ENCODE measurements at regions not wholly inside any gene's neighbourhood (a gene's known extent, or its start where the extent isn't known, plus 50 kb on each side); places are given as distances from the start of the nearest gene placed in this dataset.

DNA sequence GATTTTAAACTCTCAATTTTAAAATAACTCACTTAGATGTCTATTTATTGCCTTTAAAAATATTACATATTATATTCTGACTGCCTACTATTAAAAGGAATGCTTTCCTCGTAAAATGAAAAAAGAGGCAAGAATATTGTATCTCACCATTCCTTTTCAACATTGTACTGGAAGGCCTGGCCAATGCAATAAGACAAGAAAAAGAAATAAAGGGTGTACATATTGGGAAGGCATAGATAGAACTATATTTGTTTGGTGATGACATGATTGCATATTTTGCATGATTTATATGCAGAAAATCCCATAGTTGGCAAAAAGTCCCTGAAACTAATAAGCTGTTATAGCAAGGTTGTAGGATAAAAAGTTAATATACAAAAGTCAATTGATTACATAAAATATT lies 474.6 kb upstream of the ATP2B1 start:
- no peaks in the 10 kb centered on the region for H3K36me3 ChIP-seq (ENCODE audit: insufficient read depth, low read length)
- ATAC-seq (ENCODE audit: insufficient read depth, low read depth) (no peak), DNase-seq (no peak)
- no peaks in the 10 kb centered on the region for H4K20me1 ChIP-seq (ENCODE audit: insufficient read depth, low read length)
- H3K9me3 ChIP-seq (ENCODE audit: insufficient read depth, low read length, severe bottlenecking): peaks cover 13% of the 10 kb centered on the region
- no peaks in the 10 kb centered on the region for H3K4me1 ChIP-seq (ENCODE audit: insufficient read depth, low read length)
- no peak overlapping the region for H3K9ac ChIP-seq (ENCODE audit: low read depth, low read length)
- H3K4me2 ChIP-seq (ENCODE audit: insufficient read depth, low read length): no peak overlapping the region
- H2AFZ ChIP-seq (ENCODE audit: low read depth, low read length): no peak overlapping the region
- H3K4me3 ChIP-seq (ENCODE audit: low read depth in 1 of 2, low read length in 2 of 2): no peak overlapping the region
- no peaks in the 10 kb centered on the region for H3K79me2 ChIP-seq (ENCODE audit: insufficient read depth, low read length)
- no peak overlapping the region for H3K27ac ChIP-seq (ENCODE audit: low read length)
- TF ChIP-seq, protein P1, sequence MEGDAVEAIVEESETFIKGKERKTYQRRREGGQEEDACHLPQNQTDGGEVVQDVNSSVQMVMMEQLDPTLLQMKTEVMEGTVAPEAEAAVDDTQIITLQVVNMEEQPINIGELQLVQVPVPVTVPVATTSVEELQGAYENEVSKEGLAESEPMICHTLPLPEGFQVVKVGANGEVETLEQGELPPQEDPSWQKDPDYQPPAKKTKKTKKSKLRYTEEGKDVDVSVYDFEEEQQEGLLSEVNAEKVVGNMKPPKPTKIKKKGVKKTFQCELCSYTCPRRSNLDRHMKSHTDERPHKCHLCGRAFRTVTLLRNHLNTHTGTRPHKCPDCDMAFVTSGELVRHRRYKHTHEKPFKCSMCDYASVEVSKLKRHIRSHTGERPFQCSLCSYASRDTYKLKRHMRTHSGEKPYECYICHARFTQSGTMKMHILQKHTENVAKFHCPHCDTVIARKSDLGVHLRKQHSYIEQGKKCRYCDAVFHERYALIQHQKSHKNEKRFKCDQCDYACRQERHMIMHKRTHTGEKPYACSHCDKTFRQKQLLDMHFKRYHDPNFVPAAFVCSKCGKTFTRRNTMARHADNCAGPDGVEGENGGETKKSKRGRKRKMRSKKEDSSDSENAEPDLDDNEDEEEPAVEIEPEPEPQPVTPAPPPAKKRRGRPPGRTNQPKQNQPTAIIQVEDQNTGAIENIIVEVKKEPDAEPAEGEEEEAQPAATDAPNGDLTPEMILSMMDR (IDR thresholded peaks at IDR 0.05; ENCODE audit: borderline replicate concordance, extremely low read depth, low read length, poor library complexity, severe bottlenecking): no peak
- no peak for TF ChIP-seq EZH2 (IDR thresholded peaks at IDR 0.05; ENCODE audit: borderline replicate concordance, low read depth, low read length, severe bottlenecking)
- no peaks in the 10 kb centered on the region for H3K27me3 ChIP-seq (ENCODE audit: insufficient read depth, low read length, poor library complexity)

GRCh38 chr12:90181216-90181615 lies 472.6 kb upstream of the ATP2B1 start:
- Histone ChIP-seq H4K20me1 (ENCODE audit: insufficient read depth, low read length) (no peaks in the 10 kb centered on the region), H3K27me3 (ENCODE audit: insufficient read depth, low read length, poor library complexity) (no peaks in the 10 kb centered on the region), H2AFZ (ENCODE audit: low read depth, low read length) (no peak overlapping the region), H3K4me3 (ENCODE audit: low read depth in 1 of 2, low read length in 2 of 2) (no peak overlapping the region), H3K9me3 (ENCODE audit: insufficient read depth, low read length, severe bottlenecking) (peaks cover 13% of the 10 kb centered on the region), H3K36me3 (ENCODE audit: insufficient read depth, low read length) (no peaks in the 10 kb centered on the region), H3K4me2 (ENCODE audit: insufficient read depth, low read length) (no peak overlapping the region), H3K4me1 (ENCODE audit: insufficient read depth, low read length) (no peaks in the 10 kb centered on the region), H3K27ac (ENCODE audit: low read length) (no peak overlapping the region), H3K79me2 (ENCODE audit: insufficient read depth, low read length) (no peaks in the 10 kb centered on the region), H3K9ac (ENCODE audit: low read depth, low read length) (no peak overlapping the region)
- TF ChIP-seq, protein P1 (IDR thresholded peaks at IDR 0.05; ENCODE audit: borderline replicate concordance, extremely low read depth, low read length, poor library complexity, severe bottlenecking): no peak
- no peak for TF ChIP-seq EZH2 (IDR thresholded peaks at IDR 0.05; ENCODE audit: borderline replicate concordance, low read depth, low read length, severe bottlenecking)
- ATAC-seq (ENCODE audit: insufficient read depth, low read depth): no peak
- no peak for DNase-seq

DNA sequence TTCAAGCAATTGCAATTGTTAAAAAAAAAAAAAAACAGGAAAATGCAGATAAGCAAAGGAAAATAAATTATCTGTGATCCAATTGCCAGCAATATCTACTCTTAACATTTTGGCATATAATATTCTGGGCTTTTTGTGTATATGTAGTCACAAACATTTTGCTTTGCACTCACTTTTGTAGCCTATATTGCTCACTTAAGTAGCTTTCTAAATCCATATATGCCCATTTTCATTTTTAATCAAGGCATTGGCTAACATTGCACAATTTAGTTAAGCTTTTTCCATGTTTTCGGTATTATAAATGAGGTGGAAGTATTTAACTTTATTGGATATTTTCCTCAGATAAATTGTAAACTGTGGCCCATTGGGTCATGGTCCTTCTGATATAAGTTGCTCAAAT lies 466.3 kb upstream of the ATP2B1 start:
- Histone ChIP-seq H3K4me1 (ENCODE audit: insufficient read depth, low read length) (no peaks in the 10 kb centered on the region), H3K9ac (ENCODE audit: low read depth, low read length) (no peak overlapping the region), H2AFZ (ENCODE audit: low read depth, low read length) (no peak overlapping the region), H4K20me1 (ENCODE audit: insufficient read depth, low read length) (no peaks in the 10 kb centered on the region), H3K4me3 (ENCODE audit: low read depth in 1 of 2, low read length in 2 of 2) (no peak overlapping the region), H3K4me2 (ENCODE audit: insufficient read depth, low read length) (no peak overlapping the region), H3K36me3 (ENCODE audit: insufficient read depth, low read length) (no peaks in the 10 kb centered on the region), H3K79me2 (ENCODE audit: insufficient read depth, low read length) (no peaks in the 10 kb centered on the region), H3K27ac (ENCODE audit: low read length) (no peak overlapping the region), H3K27me3 (ENCODE audit: insufficient read depth, low read length, poor library complexity) (no peaks in the 10 kb centered on the region), H3K9me3 (ENCODE audit: insufficient read depth, low read length, severe bottlenecking) (no peaks in the 10 kb centered on the region)
- DNase-seq (no peak), ATAC-seq (ENCODE audit: insufficient read depth, low read depth) (no peak)
- no peak for TF ChIP-seq EZH2 (IDR thresholded peaks at IDR 0.05; ENCODE audit: borderline replicate concordance, low read depth, low read length, severe bottlenecking)
- TF ChIP-seq, protein P1 (IDR thresholded peaks at IDR 0.05; ENCODE audit: borderline replicate concordance, extremely low read depth, low read length, poor library complexity, severe bottlenecking): no peak

DNA sequence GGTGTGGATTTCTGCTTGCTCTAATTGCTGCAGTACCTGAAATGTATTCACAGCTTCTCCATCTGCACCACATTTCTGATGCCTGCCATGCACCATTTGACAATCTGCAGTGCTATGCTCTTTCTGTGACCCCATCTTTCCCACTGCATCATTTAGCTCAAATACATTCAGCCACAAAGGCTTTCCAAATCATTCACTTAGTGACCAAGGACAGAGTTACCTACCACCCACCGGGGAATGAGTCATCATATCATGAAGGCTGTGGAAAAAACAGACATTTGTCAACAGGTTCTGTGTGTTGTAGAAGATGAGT lies 465.5 kb upstream of the ATP2B1 start:
- H3K27me3 ChIP-seq (ENCODE audit: insufficient read depth, low read length, poor library complexity): no peaks in the 10 kb centered on the region
- no peaks in the 10 kb centered on the region for H3K4me1 ChIP-seq (ENCODE audit: insufficient read depth, low read length)
- no peaks in the 10 kb centered on the region for H3K36me3 ChIP-seq (ENCODE audit: insufficient read depth, low read length)
- TF ChIP-seq, protein P1 (IDR thresholded peaks at IDR 0.05; ENCODE audit: borderline replicate concordance, extremely low read depth, low read length, poor library complexity, severe bottlenecking): no peak
- no peak for TF ChIP-seq EZH2 (IDR thresholded peaks at IDR 0.05; ENCODE audit: borderline replicate concordance, low read depth, low read length, severe bottlenecking)
- DNase-seq (no peak), ATAC-seq (ENCODE audit: insufficient read depth, low read depth) (no peak)
- H3K9ac ChIP-seq (ENCODE audit: low read depth, low read length): no peak overlapping the region
- H3K9me3 ChIP-seq (ENCODE audit: insufficient read depth, low read length, severe bottlenecking): no peaks in the 10 kb centered on the region
- no peaks in the 10 kb centered on the region for H4K20me1 ChIP-seq (ENCODE audit: insufficient read depth, low read length)
- no peak overlapping the region for H3K4me2 ChIP-seq (ENCODE audit: insufficient read depth, low read length)
- H3K79me2 ChIP-seq (ENCODE audit: insufficient read depth, low read length): no peaks in the 10 kb centered on the region
- no peak overlapping the region for H2AFZ ChIP-seq (ENCODE audit: low read depth, low read length)
- no peak overlapping the region for H3K4me3 ChIP-seq (ENCODE audit: low read depth in 1 of 2, low read length in 2 of 2)
- no peak overlapping the region for H3K27ac ChIP-seq (ENCODE audit: low read length)
